ENCODE measurements at regions not wholly inside any gene's neighbourhood (a gene's known extent, or its start where the extent isn't known, plus 50 kb on each side); places are given as distances from the start of the nearest gene placed in this dataset.

GRCh38 chr16:9256196-9256595 lies 164.8 kb downstream of the HAPSTR1 start:
- peak in 1 of 2 experiments; percentile 5 for DNase-seq

GRCh38 chr16:9257843-9258242 lies 166.4 kb downstream of the HAPSTR1 start:
- DNase-seq, result no peak

GRCh38 chr16:9258423-9259051 lies 167.1 kb downstream of the HAPSTR1 start:
- DNase-seq, result peak in 1 of 2 experiments; percentile 18

GRCh38 chr16:9259914-9260608 lies 168.6 kb downstream of the HAPSTR1 start:
- no peak for DNase-seq

- no peak for DNase-seq
Observed at GRCh38 chr16:9260666-9261065, 169.2 kb downstream of the HAPSTR1 start.

- DNase-seq, result no peak
Observed at GRCh38 chr16:9261376-9261775, 169.9 kb downstream of the HAPSTR1 start.

GRCh38 chr16:9262941-9263715 lies 171.7 kb downstream of the HAPSTR1 start:
- DNase-seq, result no peak

- DNase-seq, result no peak
Observed at GRCh38 chr16:9264067-9264466, 172.6 kb downstream of the HAPSTR1 start.

GRCh38 chr16:9268446-9268845 lies 177.0 kb downstream of the HAPSTR1 start:
- no peak for DNase-seq

GRCh38 chr16:9270424-9270823 lies 179.0 kb downstream of the HAPSTR1 start:
- DNase-seq, result no peak

GRCh38 chr16:9270941-9271340 lies 179.5 kb downstream of the HAPSTR1 start:
- no peak for DNase-seq

GRCh38 chr16:9271841-9272240 lies 180.4 kb downstream of the HAPSTR1 start:
- DNase-seq, result no peak

- no peak for DNase-seq
Observed at GRCh38 chr16:9275377-9275776, 183.9 kb downstream of the HAPSTR1 start.

GRCh38 chr16:9275816-9276354 lies 184.4 kb downstream of the HAPSTR1 start:
- no peak for DNase-seq

GRCh38 chr16:9279291-9280068 lies 188.0 kb downstream of the HAPSTR1 start:
- DNase-seq, result no peak

- no peak for DNase-seq
Observed at GRCh38 chr16:9280069-9280466, 188.6 kb downstream of the HAPSTR1 start.

GRCh38 chr16:9286930-9287329 lies 195.5 kb downstream of the HAPSTR1 start:
- DNase-seq, result no peak

- DNase-seq, result no peak
Observed at GRCh38 chr16:9296271-9296590, 204.8 kb downstream of the HAPSTR1 start.

GRCh38 chr16:9297437-9298113 lies 206.1 kb downstream of the HAPSTR1 start:
- DNase-seq, result peak; percentile 9 to 49

GRCh38 chr16:9300252-9300651 lies 208.8 kb downstream of the HAPSTR1 start:
- DNase-seq, result no peak

GRCh38 chr16:9302072-9302471 lies 210.6 kb downstream of the HAPSTR1 start:
- DNase-seq, result no peak

GRCh38 chr16:9306753-9307152 lies 215.3 kb downstream of the HAPSTR1 start:
- DNase-seq, result no peak
